GM18520 (cell line): ENCODE measurements at regions not wholly inside any gene's neighbourhood (a gene's known extent, or its start where the extent isn't known, plus 50 kb on each side); places are given as distances from the start of the nearest gene placed in this dataset.
"Not testable (repeated sequence)": the region's sequence is repeated elsewhere in the genome, so short reads cannot be mapped to it uniquely, and the experiment has no call there.

Source experiments
- ATAC-seq: cut with Tn5 transposase; IDR thresholded peaks from one replicate; pipeline ENCODE4 v1.9.1; 2021; ENCODE audit not compliant: unreplicated experiment

- no peak for ATAC-seq
Measured at GRCh38 chr18:70931942-70932814, 643.3 kb downstream of the SOCS6 start.

DNA sequence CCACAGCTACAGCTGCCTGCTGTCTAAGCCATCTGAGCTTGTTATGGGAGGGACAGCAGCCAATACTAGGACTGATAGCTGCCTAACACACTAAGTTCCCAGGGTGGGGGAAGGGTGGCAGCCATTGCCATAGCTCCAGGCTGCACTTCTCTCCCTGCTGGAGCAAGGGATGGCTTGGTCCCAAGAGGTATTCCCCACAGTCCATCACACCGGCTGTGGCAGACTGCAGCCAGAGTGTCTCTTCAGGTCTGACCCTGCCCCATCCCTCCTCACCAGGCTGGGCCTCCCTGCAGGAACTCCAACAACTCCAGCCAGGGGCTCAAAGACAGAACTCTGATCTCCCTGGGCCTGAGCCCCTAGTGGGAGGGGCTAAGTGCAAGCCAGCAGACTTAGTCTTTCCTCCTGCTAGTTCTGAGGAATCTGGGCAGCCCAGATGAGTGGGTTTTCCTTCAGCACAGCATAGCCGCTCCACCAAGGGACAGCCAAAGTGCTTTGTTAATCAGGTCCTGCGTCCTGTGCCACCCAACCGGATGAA lies 632.1 kb downstream of the SOCS6 start:
- ATAC-seq = no peak

DNA sequence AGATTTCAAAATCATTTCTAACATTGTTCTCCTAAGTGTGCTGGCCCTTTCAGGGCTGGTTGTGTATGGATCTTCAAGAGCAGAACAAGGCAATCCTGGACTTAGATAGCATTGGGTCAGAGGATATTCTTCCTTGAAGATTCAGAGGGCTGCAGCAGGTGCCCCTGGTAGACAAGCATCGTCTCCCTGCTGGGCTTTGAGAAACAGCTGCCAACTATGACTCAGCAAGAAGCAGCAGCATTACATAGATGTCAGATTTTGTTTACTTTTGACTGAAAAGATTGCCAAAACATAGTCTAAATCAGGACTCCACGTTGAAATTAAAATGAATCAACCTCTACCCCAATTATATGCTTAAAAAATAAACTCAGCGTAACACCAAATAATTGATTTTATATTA lies 618.8 kb downstream of the SOCS6 start:
- no peak for ATAC-seq

DNA sequence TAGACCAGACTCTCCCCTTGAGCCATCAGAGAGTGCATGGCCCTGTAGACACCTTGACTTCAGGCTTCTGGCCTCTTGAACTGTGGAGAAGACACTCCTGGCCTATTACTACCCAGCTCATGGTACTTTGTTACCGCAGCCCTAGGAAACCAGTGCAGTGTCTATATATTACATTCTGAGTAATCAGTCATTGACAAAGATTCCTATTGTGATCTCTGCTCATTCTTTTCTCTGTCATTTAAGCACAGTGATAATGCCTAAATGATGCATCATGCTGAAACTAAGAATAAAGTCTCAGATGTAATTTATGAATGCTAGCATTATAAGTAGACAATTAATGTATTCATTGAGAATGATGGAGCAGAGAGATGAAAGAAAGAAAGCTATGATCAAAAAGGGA lies 603.5 kb downstream of the SOCS6 start:
- no peak for ATAC-seq

- ATAC-seq = no peak
Measured at GRCh38 chr18:70870292-70870691, 581.4 kb downstream of the SOCS6 start.

DNA sequence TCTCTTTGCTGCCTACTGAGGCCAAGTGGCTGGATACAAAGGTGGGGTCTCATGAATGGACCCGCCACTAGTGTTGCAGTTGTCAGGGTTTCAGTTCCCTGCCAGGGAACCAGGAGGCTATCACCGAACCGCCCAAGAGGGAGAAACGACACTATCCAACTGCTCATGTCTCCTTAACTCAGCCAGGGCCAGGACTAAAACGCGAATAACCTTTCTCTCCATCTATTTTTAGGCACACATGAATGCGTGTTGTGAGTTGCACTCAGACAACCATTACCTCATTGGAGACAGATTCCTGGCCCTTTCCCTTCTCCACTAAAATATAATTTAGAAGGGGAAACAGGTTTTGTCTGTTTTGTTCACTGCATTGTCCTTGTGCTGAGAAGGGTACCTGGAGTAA lies 559.5 kb downstream of the SOCS6 start:
- ATAC-seq = no peak

GRCh38 chr18:70840649-70841048 lies 551.8 kb downstream of the SOCS6 start:
- no peak for ATAC-seq

DNA sequence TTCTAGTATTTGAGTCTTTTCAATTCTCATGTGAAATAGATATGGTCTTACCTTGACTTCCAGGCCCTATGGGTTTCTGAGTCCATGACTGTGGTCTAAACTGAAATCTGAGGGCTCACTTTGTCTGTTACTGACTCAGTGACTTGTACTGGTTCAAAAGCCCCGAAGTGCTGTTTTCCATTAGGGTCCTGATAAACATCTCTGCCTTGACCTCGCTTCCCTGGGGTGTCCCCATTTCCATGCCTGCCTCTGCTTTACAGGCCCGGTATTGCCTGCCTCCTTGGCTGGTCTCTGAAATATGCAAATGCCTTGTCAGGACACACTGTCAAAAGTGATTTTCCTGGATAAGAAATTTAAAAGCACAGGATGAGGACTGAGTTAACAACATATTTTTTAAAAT lies 538.8 kb downstream of the SOCS6 start:
- no peak for ATAC-seq

GRCh38 chr18:70826571-70826970 lies 537.7 kb downstream of the SOCS6 start:
- no peak for ATAC-seq

DNA sequence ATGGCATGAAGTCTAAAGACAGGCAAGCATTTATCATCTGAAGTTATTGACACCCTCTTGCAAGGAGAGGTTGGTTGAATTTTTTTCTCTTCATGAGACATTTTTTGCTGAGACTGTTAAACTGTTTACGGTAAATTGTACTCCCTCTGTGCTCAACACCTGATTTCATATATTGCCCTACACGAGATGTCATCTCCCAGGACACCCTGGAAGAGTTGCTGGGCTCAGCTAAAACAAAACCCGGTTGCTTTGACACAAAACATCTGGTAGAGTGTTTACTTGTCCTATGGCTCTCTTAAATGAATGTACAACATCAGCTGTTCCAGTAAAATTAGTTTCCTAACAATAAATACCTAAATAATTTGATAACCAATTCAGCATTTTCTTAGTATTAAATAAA lies 533.8 kb downstream of the SOCS6 start:
- ATAC-seq = no peak

DNA sequence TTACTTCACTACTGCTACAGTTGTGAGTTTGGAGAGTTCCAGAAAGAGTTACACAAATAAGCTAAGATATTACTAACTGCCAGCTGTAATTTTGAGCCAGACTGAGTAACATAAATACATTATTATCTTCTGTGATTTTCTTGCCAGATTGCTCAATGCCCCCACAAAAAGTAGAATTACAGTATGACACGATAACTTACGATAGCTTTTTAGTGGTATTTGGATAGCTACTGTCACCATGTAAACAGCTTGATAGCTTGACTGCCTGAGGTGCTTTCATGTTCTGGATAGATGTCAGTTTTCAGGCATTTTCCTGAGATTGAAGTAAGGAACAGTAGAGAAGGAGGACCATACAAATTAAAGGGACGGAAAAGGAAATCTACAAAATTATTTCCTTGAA lies 533.3 kb downstream of the SOCS6 start:
- no peak for ATAC-seq

- no peak for ATAC-seq
Measured at GRCh38 chr18:70808481-70809056, 519.7 kb downstream of the SOCS6 start.

DNA sequence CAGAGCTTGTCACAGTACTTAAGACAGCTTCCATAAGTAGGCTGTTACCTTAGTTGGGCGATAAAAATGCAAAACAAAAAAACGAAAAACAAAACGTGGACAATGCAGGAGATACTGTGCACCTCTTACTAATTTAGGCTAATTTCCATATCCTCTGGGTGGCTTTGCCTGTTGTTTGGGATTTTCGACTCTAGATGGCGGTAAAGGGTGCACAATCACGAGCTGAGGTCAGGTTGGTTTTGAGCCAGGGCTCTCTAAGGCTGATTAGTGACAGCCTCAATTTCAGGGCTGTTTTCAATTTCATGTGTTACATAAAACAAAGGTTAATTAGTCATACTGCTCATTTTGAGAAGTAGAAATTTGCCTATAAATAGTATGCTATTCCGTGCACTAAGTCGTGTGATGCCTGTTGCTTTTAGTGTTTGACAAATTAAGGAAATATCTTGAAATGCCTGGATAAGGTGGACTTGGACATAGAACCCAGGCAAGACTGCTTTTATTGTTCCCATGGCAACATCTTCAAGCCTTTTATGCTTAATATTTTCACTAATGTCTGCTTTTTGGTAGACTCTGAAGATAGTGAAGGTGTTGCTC lies 493.1 kb downstream of the SOCS6 start:
- peak; percentile 89 for ATAC-seq

DNA sequence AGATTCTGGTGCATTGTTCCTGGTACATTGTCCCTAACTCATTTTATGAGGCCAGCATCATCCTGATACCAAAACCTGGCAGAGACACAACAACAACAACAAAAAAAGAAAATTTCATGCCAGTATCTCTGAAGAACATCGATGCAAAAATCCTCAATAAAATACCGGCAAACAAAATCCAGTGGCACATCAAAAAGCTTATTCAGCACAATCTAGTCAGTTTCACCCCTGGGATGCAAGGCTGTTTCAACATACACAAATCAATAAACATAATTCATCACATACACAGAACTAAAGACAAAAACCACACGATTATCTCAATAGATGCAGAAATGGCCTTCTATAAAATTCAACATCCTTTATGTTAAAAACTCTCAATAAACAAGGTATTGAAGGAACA lies 477.4 kb downstream of the SOCS6 start:
- not testable (repeated sequence) for ATAC-seq

GRCh38 chr18:70762812-70763211 lies 474.0 kb downstream of the SOCS6 start:
- no peak for ATAC-seq

- ATAC-seq = no peak
Measured at GRCh38 chr18:70758780-70759179, 469.9 kb downstream of the SOCS6 start.

GRCh38 chr18:70754486-70754885 lies 465.6 kb downstream of the SOCS6 start:
- no peak for ATAC-seq

DNA sequence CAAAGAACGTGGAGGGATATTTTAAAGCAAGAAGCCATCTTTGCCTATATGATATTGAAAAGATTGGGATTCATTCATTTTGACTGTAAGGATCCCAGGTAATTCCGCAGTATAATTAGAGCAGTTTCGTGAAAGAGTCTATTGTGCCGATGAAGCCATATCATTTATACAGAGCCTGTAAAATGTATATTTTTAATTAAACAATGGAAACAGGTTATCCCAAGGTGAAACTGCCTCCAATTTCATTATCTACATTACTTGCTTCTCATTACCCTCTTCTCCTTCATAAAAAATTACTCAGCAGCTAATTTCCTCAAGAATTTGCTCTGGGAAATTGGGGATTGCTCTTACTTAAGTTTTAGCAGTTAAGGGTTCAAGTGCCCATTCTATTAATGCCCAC lies 444.1 kb downstream of the SOCS6 start:
- no peak for ATAC-seq

DNA sequence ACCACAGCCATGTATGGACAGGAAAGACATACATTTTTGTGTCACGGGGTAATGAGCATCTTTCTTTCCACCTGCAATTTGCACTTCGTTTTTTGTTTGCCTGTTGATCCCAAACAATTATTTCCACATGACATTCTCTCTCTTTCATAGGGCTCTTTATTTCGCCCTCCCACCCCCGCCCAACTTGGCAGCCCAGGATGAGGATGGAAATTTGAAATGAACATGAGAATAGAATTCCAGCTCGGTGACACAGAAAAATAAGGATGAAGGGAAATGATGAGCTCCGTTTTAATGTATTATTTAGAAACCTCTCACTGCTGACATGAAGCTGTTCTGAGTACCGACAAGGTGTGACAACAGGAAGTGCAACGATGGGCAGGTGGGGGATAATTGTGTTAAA lies 443.3 kb downstream of the SOCS6 start:
- no peak for ATAC-seq

GRCh38 chr18:70720607-70721006 lies 431.8 kb downstream of the SOCS6 start:
- no peak for ATAC-seq

GRCh38 chr18:70709720-70710119 lies 420.9 kb downstream of the SOCS6 start:
- ATAC-seq = no peak

DNA sequence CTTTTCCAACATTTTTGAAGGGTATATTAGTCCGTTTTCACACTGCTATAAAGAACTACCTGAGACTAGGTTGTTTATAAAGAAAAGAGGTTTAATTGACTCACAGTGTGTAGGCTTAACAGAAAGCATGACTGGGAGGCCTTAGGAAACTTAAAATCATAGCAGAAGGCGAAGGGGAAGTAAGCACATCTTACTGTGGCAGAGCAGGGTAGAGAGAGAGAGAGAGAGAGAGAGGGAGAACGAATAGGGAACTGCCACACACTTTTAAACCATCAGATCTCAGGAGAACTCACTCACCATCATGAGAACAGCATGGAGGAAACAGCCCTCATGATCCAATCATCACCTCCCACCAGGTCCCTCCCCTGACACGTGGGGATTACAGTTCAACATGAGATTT lies 420.3 kb downstream of the SOCS6 start:
- no peak for ATAC-seq
